ENCODE measurements at regions not wholly inside any gene's neighbourhood (a gene's known extent, or its start where the extent isn't known, plus 50 kb on each side); places are given as distances from the start of the nearest gene placed in this dataset.
"Not testable (repeated sequence)": the region's sequence is repeated elsewhere in the genome, so short reads cannot be mapped to it uniquely, and the experiment has no call there.

DNA sequence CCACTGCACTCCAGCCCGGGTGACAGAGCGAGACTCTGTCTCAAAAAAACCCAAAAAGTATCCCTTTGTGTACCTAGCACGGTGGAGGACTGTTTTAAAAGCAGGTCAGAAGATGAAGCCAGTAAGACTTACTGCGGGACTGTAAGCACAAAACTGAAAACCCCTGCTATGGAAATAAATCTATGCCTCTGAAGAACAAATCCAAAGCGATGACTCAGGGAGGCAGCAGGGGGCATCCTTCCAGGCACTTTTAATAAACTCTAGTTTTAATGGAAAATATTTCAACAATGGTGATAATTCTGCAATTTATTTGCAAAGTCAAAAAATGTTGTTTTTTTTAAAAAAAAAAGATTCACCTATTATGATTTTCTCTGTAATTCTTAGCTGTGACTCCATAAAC is 326.8 kb downstream of the BCL2L11 start:
- H2BK5ac ChIP-seq (ENCODE audit: low read depth, low read length, poor library complexity, severe bottlenecking); dilution Hi-C loops (cut with HindIII; ENCODE audit: low sequenced_read_pairs, unreplicated experiment); DNase-seq; H4K5ac ChIP-seq (ENCODE audit: low read depth, low read length); H4K8ac ChIP-seq (ENCODE audit: low read depth in 2 of 2, low read length in 2 of 2); ATAC-seq (ENCODE audit: low read depth); H4K20me1 ChIP-seq (ENCODE audit: insufficient read depth, low read length); H3K4ac ChIP-seq (ENCODE audit: low read depth, low read length); H3K79me1 ChIP-seq (ENCODE audit: low read depth in 1 of 2, low read length in 2 of 2); H2BK120ac ChIP-seq (ENCODE audit: low read depth, low read length); H3K27me3 ChIP-seq (ENCODE audit: control insufficient read depth, insufficient read depth, low read length); in situ Hi-C loops (cut with MboI; ENCODE audit: low sequenced_read_pairs); H3K18ac ChIP-seq (ENCODE audit: low read depth, low read length); BruUV-seq (replicated peaks); H3K14ac ChIP-seq (replicated peaks; ENCODE audit: low read depth, low read length); H3K4me1 ChIP-seq (ENCODE audit: control insufficient read depth, insufficient read depth, low read length); intact Hi-C loops (cut with micrococcal nuclease); H3K9me1 ChIP-seq (ENCODE audit: insufficient read depth, low read length); H3K23ac ChIP-seq (ENCODE audit: low read depth, low read length); H3K4me3 ChIP-seq (ENCODE audit: insufficient read depth, low read depth, low read length); H3K4me2 ChIP-seq (ENCODE audit: low read depth, low read length); H3K27ac ChIP-seq (ENCODE audit: insufficient read depth, low read length); H3K9ac ChIP-seq (ENCODE audit: low read depth, low read length); H2AK9ac ChIP-seq (replicated peaks; ENCODE audit: low read depth, low read length, poor library complexity); H4K91ac ChIP-seq (ENCODE audit: insufficient read depth, low read depth, low read length); H3K9me3 ChIP-seq (ENCODE audit: control insufficient read depth, insufficient read depth, low read length); H2AK5ac ChIP-seq (ENCODE audit: low read depth, low read length); H3K36me3 ChIP-seq (ENCODE audit: control insufficient read depth, insufficient read depth, low read length); H2BK20ac ChIP-seq (ENCODE audit: low read depth, low read length); H3K56ac ChIP-seq (ENCODE audit: extremely low read depth, insufficient read depth, low read length); H2BK15ac ChIP-seq (ENCODE audit: low read depth, low read length); H2AFZ ChIP-seq (replicated peaks; ENCODE audit: low read length, poor library complexity); POLR2A ChIA-PET (ENCODE audit: unreplicated experiment); CTCF ChIA-PET: not testable (repeated sequence)
- WGBS, 2 experiments (ENCODE audit: extremely low coverage in 2 of 2, insufficient read length in 1 of 2) = no CpG with 5 or more reads among the region's 5 CpGs

DNA sequence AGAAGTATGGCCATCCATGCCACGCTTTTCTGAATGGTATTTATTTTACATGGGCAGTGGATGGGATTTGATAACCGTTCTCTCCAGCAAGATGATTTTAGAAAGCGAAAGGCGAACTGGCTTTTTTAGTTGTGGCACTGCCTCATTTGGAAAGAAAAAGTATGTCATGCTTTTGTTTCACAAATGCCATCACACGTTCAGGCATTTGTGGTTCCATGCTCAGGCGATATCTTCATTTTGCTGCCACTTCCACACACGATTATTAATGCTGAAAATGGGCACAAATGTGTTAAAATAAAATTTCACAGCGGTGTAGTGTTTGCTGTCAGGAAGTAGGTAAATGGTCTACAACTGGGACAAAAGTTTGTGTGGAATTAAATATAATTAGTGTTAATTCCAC is 328.1 kb downstream of the BCL2L11 start:
- H3K9ac ChIP-seq (ENCODE audit: low read depth, low read length); H4K5ac ChIP-seq (ENCODE audit: low read depth, low read length); DNase-seq; H3K4me2 ChIP-seq (ENCODE audit: low read depth, low read length); H3K9me1 ChIP-seq (ENCODE audit: insufficient read depth, low read length); H3K4me1 ChIP-seq (ENCODE audit: control insufficient read depth, insufficient read depth, low read length); POLR2A ChIA-PET (ENCODE audit: unreplicated experiment); H3K36me3 ChIP-seq (ENCODE audit: control insufficient read depth, insufficient read depth, low read length); ATAC-seq (ENCODE audit: low read depth); H2AK5ac ChIP-seq (ENCODE audit: low read depth, low read length); H2BK5ac ChIP-seq (ENCODE audit: low read depth, low read length, poor library complexity, severe bottlenecking); in situ Hi-C loops (cut with MboI; ENCODE audit: low sequenced_read_pairs); H3K56ac ChIP-seq (ENCODE audit: extremely low read depth, insufficient read depth, low read length); H3K4ac ChIP-seq (ENCODE audit: low read depth, low read length); H2BK15ac ChIP-seq (ENCODE audit: low read depth, low read length); H4K8ac ChIP-seq (ENCODE audit: low read depth in 2 of 2, low read length in 2 of 2); H2BK120ac ChIP-seq (ENCODE audit: low read depth, low read length); H2AK9ac ChIP-seq (replicated peaks; ENCODE audit: low read depth, low read length, poor library complexity); H3K18ac ChIP-seq (ENCODE audit: low read depth, low read length); H3K14ac ChIP-seq (replicated peaks; ENCODE audit: low read depth, low read length); H2BK20ac ChIP-seq (ENCODE audit: low read depth, low read length); CTCF ChIA-PET; H4K91ac ChIP-seq (ENCODE audit: insufficient read depth, low read depth, low read length); H3K23ac ChIP-seq (ENCODE audit: low read depth, low read length); H3K4me3 ChIP-seq (ENCODE audit: insufficient read depth, low read depth, low read length); H3K79me1 ChIP-seq (ENCODE audit: low read depth in 1 of 2, low read length in 2 of 2); intact Hi-C loops (cut with micrococcal nuclease); H3K9me3 ChIP-seq (ENCODE audit: control insufficient read depth, insufficient read depth, low read length); H3K27me3 ChIP-seq (ENCODE audit: control insufficient read depth, insufficient read depth, low read length); dilution Hi-C loops (cut with HindIII; ENCODE audit: low sequenced_read_pairs, unreplicated experiment); H2AFZ ChIP-seq (replicated peaks; ENCODE audit: low read length, poor library complexity); H3K27ac ChIP-seq (ENCODE audit: insufficient read depth, low read length): not testable (repeated sequence)
- WGBS, 2 experiments (ENCODE audit: extremely low coverage in 2 of 2, insufficient read length in 1 of 2) = no CpG with 5 or more reads among the region's 8 CpGs
- TSS peak; percentile 27 for BruUV-seq (replicated peaks)
- peaks cover 12% of the 10 kb centered on the region for H4K20me1 ChIP-seq (ENCODE audit: insufficient read depth, low read length)
